ENCODE measurements at regions not wholly inside any gene's neighbourhood (a gene's known extent, or its start where the extent isn't known, plus 50 kb on each side); places are given as distances from the start of the nearest gene placed in this dataset.
A peak's percentile ranks its signal among the peaks of the same experiment; 100 is the strongest.

- Histone ChIP-seq H4K20me1 (ENCODE audit: low read depth) (no peaks in the 10 kb centered on the region), H3K4me2 (no peak overlapping the region), H3K9ac (no peak overlapping the region), H3F3A (ENCODE audit: low read depth) (peaks cover 15% of the 10 kb centered on the region), H3K27me3 (no peaks in the 10 kb centered on the region), H3K27ac (no peak overlapping the region), H3K79me2 (ENCODE audit: low read depth) (no peaks in the 10 kb centered on the region), H3K4me1 (peaks cover under 1% of the 10 kb centered on the region), H3K9me3 (ENCODE audit: low read depth) (no peaks in the 10 kb centered on the region), H3K4me3 (no peak overlapping the region), H3K36me3 (no peaks in the 10 kb centered on the region), H2AFZ (replicated peaks) (no peak overlapping the region)
- peaks cover 4% of the 10 kb centered on the region for H3K36me3 Mint-ChIP-seq
- H3K9me3 Mint-ChIP-seq: peaks cover 12% of the 10 kb centered on the region
- DNase-seq (ENCODE audit: low spot score): no peak
- peaks cover 18% of the 10 kb centered on the region for H3K4me1 Mint-ChIP-seq
- peaks cover 4% of the 10 kb centered on the region for H3K27me3 Mint-ChIP-seq (ENCODE audit: insufficient read depth, low read depth)
- TF ChIP-seq CTCF (IDR thresholded peaks at IDR 0.05) (no peak), EZH2phosphoT487 (IDR thresholded peaks at IDR 0.05) (no peak), EZH2 (IDR thresholded peaks at IDR 0.05) (no peak)
- peak overlapping the region; percentile 33 for H3K4me3 Mint-ChIP-seq
- no peak overlapping the region for H3K27ac Mint-ChIP-seq
Observed at GRCh38 chr7:51481421-51481820, 164.8 kb upstream of the COBL start.

- Histone ChIP-seq H3K36me3 (no peaks in the 10 kb centered on the region), H4K20me1 (ENCODE audit: low read depth) (no peaks in the 10 kb centered on the region), H3K27me3 (no peaks in the 10 kb centered on the region), H3K9ac (no peak overlapping the region), H3K27ac (no peak overlapping the region), H3F3A (ENCODE audit: low read depth) (peaks cover 11% of the 10 kb centered on the region), H3K4me3 (no peak overlapping the region), H2AFZ (replicated peaks) (no peak overlapping the region), H3K9me3 (ENCODE audit: low read depth) (no peaks in the 10 kb centered on the region), H3K79me2 (ENCODE audit: low read depth) (no peaks in the 10 kb centered on the region), H3K4me1 (peaks cover 9% of the 10 kb centered on the region), H3K4me2 (no peak overlapping the region)
- Mint-ChIP-seq H3K36me3 (no peaks in the 10 kb centered on the region), H3K27ac (no peak overlapping the region), H3K4me3 (no peak overlapping the region), H3K27me3 (ENCODE audit: insufficient read depth, low read depth) (peaks cover 5% of the 10 kb centered on the region), H3K4me1 (peaks cover 27% of the 10 kb centered on the region), H3K9me3 (no peaks in the 10 kb centered on the region)
- no peak for TF ChIP-seq EZH2phosphoT487 (IDR thresholded peaks at IDR 0.05)
- no peak for TF ChIP-seq CTCF (IDR thresholded peaks at IDR 0.05)
- TF ChIP-seq EZH2 (IDR thresholded peaks at IDR 0.05): no peak
- no peak for DNase-seq (ENCODE audit: low spot score)
Observed at GRCh38 chr7:51477819-51478218, 161.2 kb upstream of the COBL start.

GRCh38 chr7:51477323-51477722, 160.7 kb upstream of the COBL start:
- H3K27ac ChIP-seq: no peak overlapping the region
- H3K27me3 Mint-ChIP-seq (ENCODE audit: insufficient read depth, low read depth): peaks cover 5% of the 10 kb centered on the region
- H3K4me3 ChIP-seq: no peak overlapping the region
- no peaks in the 10 kb centered on the region for H4K20me1 ChIP-seq (ENCODE audit: low read depth)
- no peak overlapping the region for H3K4me3 Mint-ChIP-seq
- H3K36me3 Mint-ChIP-seq: no peaks in the 10 kb centered on the region
- no peak overlapping the region for H3K9ac ChIP-seq
- no peaks in the 10 kb centered on the region for H3K36me3 ChIP-seq
- no peaks in the 10 kb centered on the region for H3K9me3 ChIP-seq (ENCODE audit: low read depth)
- H3K27ac Mint-ChIP-seq: no peak overlapping the region
- H3K4me2 ChIP-seq: no peak overlapping the region
- H3K9me3 Mint-ChIP-seq: no peaks in the 10 kb centered on the region
- no peaks in the 10 kb centered on the region for H3K79me2 ChIP-seq (ENCODE audit: low read depth)
- peaks cover 9% of the 10 kb centered on the region for H3K4me1 ChIP-seq
- H2AFZ ChIP-seq (replicated peaks): no peak overlapping the region
- no peaks in the 10 kb centered on the region for H3K27me3 ChIP-seq
- no peak for DNase-seq (ENCODE audit: low spot score)
- H3F3A ChIP-seq (ENCODE audit: low read depth): peaks cover 6% of the 10 kb centered on the region
- TF ChIP-seq CTCF (IDR thresholded peaks at IDR 0.05) (no peak), EZH2 (IDR thresholded peaks at IDR 0.05) (no peak), EZH2phosphoT487 (IDR thresholded peaks at IDR 0.05) (no peak)
- peaks cover 30% of the 10 kb centered on the region for H3K4me1 Mint-ChIP-seq

Measured in neural progenitor cell (in vitro differentiated cells).